ENCODE measurements at regions not wholly inside any gene's neighbourhood (a gene's known extent, or its start where the extent isn't known, plus 50 kb on each side); places are given as distances from the start of the nearest gene placed in this dataset.

DNA sequence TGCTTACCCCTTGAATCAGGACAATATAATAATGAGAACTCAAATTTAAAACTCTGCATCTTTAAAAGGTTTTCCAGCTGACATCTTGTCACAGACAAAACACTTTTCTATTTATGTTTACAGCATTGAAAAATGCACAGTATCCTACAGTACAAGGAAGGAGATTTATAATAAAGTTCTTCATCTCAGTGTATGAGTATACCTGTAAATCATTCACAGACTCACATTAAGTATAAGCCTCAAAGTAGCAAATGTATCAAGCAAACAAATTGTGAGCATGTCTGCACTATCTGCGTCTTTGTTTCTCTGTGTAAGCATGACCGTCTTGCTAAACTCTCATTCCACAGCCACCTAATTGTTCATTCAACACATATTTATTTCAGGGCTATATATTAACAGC is 52.8 kb downstream of the PPP1R2C start:
- CTCF ChIA-PET = interaction anchor here (1.7 kb wide), 1 partner anchor 10 kb away, joined by 7 read pairs; no protein-coding TSS in a partner anchor
- H3K9me3 Mint-ChIP-seq = peaks cover 8% of the 10 kb centered on the region
- POLR2A ChIA-PET = no interaction called here
- H3K27me3 Mint-ChIP-seq (ENCODE audit: low read depth) = no peaks in the 10 kb centered on the region; the same call in 1 of the 2 replicates
- DNase-seq (ENCODE audit: low spot score) (no peak), ATAC-seq (no peak)
- no peak overlapping the region for H3K27ac Mint-ChIP-seq
- peaks cover 3% of the 10 kb centered on the region for H3K36me3 Mint-ChIP-seq
- no peaks in the 10 kb centered on the region for H3K4me1 Mint-ChIP-seq
- H3K4me3 Mint-ChIP-seq = no peak overlapping the region
- TF ChIP-seq TCF7 (CRISPR knock-in tag; IDR thresholded peaks at IDR 0.05; ENCODE audit: low read depth) = no peak
- TF ChIP-seq, protein P1, sequence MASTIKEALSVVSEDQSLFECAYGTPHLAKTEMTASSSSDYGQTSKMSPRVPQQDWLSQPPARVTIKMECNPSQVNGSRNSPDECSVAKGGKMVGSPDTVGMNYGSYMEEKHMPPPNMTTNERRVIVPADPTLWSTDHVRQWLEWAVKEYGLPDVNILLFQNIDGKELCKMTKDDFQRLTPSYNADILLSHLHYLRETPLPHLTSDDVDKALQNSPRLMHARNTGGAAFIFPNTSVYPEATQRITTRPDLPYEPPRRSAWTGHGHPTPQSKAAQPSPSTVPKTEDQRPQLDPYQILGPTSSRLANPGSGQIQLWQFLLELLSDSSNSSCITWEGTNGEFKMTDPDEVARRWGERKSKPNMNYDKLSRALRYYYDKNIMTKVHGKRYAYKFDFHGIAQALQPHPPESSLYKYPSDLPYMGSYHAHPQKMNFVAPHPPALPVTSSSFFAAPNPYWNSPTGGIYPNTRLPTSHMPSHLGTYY (CRISPR knock-in tag; IDR thresholded peaks at IDR 0.05) = no peak
- TF ChIP-seq, protein P2, sequence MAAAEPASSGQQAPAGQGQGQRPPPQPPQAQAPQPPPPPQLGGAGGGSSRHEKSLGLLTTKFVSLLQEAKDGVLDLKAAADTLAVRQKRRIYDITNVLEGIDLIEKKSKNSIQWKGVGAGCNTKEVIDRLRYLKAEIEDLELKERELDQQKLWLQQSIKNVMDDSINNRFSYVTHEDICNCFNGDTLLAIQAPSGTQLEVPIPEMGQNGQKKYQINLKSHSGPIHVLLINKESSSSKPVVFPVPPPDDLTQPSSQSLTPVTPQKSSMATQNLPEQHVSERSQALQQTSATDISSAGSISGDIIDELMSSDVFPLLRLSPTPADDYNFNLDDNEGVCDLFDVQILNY (CRISPR knock-in tag; IDR thresholded peaks at IDR 0.05) = no peak
- TF ChIP-seq TEAD4 (CRISPR knock-in tag; IDR thresholded peaks at IDR 0.05) = no peak

DNA sequence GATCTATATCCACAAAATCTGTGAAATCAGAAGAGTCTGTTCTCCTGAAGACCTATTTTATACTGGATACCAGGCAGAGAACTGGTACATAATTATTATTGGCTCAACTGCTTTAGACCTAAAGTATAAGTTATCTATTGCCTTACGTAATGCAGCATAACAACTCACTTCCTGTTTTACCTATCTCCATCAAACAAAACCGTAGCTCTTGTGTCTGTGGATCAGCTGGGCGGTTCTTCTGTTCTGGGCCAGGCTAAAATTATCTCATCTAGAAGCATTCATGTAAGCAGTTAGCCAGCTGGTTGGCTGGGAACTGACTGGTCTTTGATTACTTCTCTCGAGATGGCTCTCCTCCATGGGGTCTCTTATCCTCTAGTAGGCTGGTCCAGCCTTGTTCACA is 57.8 kb downstream of the PPP1R2C start:
- POLR2A ChIA-PET = no interaction called here
- ATAC-seq = no peak
- Mint-ChIP-seq H3K27me3 (ENCODE audit: low read depth) (no peaks in the 10 kb centered on the region), H3K4me3 (no peak overlapping the region), H3K36me3 (no peaks in the 10 kb centered on the region), H3K9me3 (0 out of 2 replicates have a peak, but pooled peaks cover 4% of the 10 kb centered on the region), H3K4me1 (peaks cover 11% of the 10 kb centered on the region), H3K27ac (no peak overlapping the region)
- DNase-seq (ENCODE audit: low spot score) = no peak
- CTCF ChIA-PET = no interaction called here
- TF ChIP-seq CREM (CRISPR knock-in tag; IDR thresholded peaks at IDR 0.05) (no peak), ELF4 (CRISPR knock-in tag; IDR thresholded peaks at IDR 0.05; ENCODE audit: low read depth) (no peak), RORB (CRISPR knock-in tag; IDR thresholded peaks at IDR 0.05) (no peak), GRHL2 (CRISPR knock-in tag; IDR thresholded peaks at IDR 0.05; ENCODE audit: insufficient replicate concordance, severe bottlenecking) (no peak), MYBL2 (CRISPR knock-in tag; IDR thresholded peaks at IDR 0.05) (no peak), NR1H2 (CRISPR knock-in tag; IDR thresholded peaks at IDR 0.05) (no peak), TCF7 (CRISPR knock-in tag; IDR thresholded peaks at IDR 0.05; ENCODE audit: low read depth) (no peak), SP1 (CRISPR knock-in tag; conservative IDR thresholded peaks at IDR 0.05) (no peak), SMAD3 (CRISPR knock-in tag; IDR thresholded peaks at IDR 0.05; ENCODE audit: borderline replicate concordance) (no peak), ZNF232 (CRISPR knock-in tag; IDR thresholded peaks at IDR 0.05) (no peak), ZNF219 (CRISPR knock-in tag; IDR thresholded peaks at IDR 0.05; ENCODE audit: borderline replicate concordance) (no peak), ETV6 (CRISPR knock-in tag; IDR thresholded peaks at IDR 0.05) (no peak)
- TF ChIP-seq, protein P3, sequence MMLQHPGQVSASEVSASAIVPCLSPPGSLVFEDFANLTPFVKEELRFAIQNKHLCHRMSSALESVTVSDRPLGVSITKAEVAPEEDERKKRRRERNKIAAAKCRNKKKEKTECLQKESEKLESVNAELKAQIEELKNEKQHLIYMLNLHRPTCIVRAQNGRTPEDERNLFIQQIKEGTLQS (CRISPR knock-in tag; conservative IDR thresholded peaks at IDR 0.05) = no peak
- TF ChIP-seq, protein P4, sequence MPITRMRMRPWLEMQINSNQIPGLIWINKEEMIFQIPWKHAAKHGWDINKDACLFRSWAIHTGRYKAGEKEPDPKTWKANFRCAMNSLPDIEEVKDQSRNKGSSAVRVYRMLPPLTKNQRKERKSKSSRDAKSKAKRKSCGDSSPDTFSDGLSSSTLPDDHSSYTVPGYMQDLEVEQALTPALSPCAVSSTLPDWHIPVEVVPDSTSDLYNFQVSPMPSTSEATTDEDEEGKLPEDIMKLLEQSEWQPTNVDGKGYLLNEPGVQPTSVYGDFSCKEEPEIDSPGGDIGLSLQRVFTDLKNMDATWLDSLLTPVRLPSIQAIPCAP (CRISPR knock-in tag; IDR thresholded peaks at IDR 0.05) = no peak
- TF ChIP-seq, protein P5, sequence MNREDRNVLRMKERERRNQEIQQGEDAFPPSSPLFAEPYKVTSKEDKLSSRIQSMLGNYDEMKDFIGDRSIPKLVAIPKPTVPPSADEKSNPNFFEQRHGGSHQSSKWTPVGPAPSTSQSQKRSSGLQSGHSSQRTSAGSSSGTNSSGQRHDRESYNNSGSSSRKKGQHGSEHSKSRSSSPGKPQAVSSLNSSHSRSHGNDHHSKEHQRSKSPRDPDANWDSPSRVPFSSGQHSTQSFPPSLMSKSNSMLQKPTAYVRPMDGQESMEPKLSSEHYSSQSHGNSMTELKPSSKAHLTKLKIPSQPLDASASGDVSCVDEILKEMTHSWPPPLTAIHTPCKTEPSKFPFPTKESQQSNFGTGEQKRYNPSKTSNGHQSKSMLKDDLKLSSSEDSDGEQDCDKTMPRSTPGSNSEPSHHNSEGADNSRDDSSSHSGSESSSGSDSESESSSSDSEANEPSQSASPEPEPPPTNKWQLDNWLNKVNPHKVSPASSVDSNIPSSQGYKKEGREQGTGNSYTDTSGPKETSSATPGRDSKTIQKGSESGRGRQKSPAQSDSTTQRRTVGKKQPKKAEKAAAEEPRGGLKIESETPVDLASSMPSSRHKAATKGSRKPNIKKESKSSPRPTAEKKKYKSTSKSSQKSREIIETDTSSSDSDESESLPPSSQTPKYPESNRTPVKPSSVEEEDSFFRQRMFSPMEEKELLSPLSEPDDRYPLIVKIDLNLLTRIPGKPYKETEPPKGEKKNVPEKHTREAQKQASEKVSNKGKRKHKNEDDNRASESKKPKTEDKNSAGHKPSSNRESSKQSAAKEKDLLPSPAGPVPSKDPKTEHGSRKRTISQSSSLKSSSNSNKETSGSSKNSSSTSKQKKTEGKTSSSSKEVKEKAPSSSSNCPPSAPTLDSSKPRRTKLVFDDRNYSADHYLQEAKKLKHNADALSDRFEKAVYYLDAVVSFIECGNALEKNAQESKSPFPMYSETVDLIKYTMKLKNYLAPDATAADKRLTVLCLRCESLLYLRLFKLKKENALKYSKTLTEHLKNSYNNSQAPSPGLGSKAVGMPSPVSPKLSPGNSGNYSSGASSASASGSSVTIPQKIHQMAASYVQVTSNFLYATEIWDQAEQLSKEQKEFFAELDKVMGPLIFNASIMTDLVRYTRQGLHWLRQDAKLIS (CRISPR knock-in tag; IDR thresholded peaks at IDR 0.05; ENCODE audit: borderline replicate concordance) = no peak
- TF ChIP-seq, protein P6, sequence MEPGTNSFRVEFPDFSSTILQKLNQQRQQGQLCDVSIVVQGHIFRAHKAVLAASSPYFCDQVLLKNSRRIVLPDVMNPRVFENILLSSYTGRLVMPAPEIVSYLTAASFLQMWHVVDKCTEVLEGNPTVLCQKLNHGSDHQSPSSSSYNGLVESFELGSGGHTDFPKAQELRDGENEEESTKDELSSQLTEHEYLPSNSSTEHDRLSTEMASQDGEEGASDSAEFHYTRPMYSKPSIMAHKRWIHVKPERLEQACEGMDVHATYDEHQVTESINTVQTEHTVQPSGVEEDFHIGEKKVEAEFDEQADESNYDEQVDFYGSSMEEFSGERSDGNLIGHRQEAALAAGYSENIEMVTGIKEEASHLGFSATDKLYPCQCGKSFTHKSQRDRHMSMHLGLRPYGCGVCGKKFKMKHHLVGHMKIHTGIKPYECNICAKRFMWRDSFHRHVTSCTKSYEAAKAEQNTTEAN (CRISPR knock-in tag; IDR thresholded peaks at IDR 0.05) = no peak
- TF ChIP-seq, protein P7, sequence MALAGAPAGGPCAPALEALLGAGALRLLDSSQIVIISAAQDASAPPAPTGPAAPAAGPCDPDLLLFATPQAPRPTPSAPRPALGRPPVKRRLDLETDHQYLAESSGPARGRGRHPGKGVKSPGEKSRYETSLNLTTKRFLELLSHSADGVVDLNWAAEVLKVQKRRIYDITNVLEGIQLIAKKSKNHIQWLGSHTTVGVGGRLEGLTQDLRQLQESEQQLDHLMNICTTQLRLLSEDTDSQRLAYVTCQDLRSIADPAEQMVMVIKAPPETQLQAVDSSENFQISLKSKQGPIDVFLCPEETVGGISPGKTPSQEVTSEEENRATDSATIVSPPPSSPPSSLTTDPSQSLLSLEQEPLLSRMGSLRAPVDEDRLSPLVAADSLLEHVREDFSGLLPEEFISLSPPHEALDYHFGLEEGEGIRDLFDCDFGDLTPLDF (CRISPR knock-in tag; IDR thresholded peaks at IDR 0.05) = no peak
- TF ChIP-seq, protein P8, sequence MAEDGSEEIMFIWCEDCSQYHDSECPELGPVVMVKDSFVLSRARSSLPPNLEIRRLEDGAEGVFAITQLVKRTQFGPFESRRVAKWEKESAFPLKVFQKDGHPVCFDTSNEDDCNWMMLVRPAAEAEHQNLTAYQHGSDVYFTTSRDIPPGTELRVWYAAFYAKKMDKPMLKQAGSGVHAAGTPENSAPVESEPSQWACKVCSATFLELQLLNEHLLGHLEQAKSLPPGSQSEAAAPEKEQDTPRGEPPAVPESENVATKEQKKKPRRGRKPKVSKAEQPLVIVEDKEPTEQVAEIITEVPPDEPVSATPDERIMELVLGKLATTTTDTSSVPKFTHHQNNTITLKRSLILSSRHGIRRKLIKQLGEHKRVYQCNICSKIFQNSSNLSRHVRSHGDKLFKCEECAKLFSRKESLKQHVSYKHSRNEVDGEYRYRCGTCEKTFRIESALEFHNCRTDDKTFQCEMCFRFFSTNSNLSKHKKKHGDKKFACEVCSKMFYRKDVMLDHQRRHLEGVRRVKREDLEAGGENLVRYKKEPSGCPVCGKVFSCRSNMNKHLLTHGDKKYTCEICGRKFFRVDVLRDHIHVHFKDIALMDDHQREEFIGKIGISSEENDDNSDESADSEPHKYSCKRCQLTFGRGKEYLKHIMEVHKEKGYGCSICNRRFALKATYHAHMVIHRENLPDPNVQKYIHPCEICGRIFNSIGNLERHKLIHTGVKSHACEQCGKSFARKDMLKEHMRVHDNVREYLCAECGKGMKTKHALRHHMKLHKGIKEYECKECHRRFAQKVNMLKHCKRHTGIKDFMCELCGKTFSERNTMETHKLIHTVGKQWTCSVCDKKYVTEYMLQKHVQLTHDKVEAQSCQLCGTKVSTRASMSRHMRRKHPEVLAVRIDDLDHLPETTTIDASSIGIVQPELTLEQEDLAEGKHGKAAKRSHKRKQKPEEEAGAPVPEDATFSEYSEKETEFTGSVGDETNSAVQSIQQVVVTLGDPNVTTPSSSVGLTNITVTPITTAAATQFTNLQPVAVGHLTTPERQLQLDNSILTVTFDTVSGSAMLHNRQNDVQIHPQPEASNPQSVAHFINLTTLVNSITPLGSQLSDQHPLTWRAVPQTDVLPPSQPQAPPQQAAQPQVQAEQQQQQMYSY (CRISPR knock-in tag; IDR thresholded peaks at IDR 0.05) = no peak

Data from WTC11 (cell line).